Neural progenitor cell (in vitro differentiated cells): ENCODE measurements at regions not wholly inside any gene's neighbourhood (a gene's known extent, or its start where the extent isn't known, plus 50 kb on each side); places are given as distances from the start of the nearest gene placed in this dataset. TPM values are rescaled to one million over a fixed set of nuclear protein-coding genes. Genes with fewer than 3 reads are reported as not detected.

Source experiments
- DNase-seq: peaks from one replicate; pipeline ENCODE4 v3.0.0-alpha.2; 2016; ENCODE audit warnings: low spot score
- H2AFZ ChIP-seq: fragments of 200-600 bp; sonication (generic); replicated peaks from 2 replicates; pipeline ENCODE4 v1.6.1; 2016; ENCODE audit warnings: antibody characterized with exemption
- H3F3A ChIP-seq: fragments of 200-600 bp; sonication (generic); 2 replicates; pipeline ENCODE4 v1.6.1; 2016; ENCODE audit warnings: antibody characterized with exemption, low read depth
- H3K27ac ChIP-seq: fragments of 200-600 bp; sonication (generic); 2 replicates; pipeline ENCODE4 v1.5.1; 2016; ENCODE audit warnings: mild to moderate bottlenecking
- H3K27me3 ChIP-seq: fragments of 200-600 bp; sonication (generic); 2 replicates; pipeline ENCODE4 v1.6.1; 2016; ENCODE audit warnings: mild to moderate bottlenecking, moderate library complexity
- H3K36me3 ChIP-seq: fragments of 200-600 bp; sonication (generic); 2 replicates; pipeline ENCODE4 v1.5.1; 2016
- H3K4me1 ChIP-seq: fragments of 200-600 bp; sonication (generic); 2 replicates; pipeline ENCODE4 v1.6.1; 2016; ENCODE audit warnings: mixed run types
- H3K4me2 ChIP-seq: fragments of 200-600 bp; sonication (generic); 2 replicates; pipeline ENCODE4 v1.6.1; 2016
- H3K4me3 ChIP-seq: fragments of 200-600 bp; sonication (generic); 2 replicates; pipeline ENCODE4 v1.5.1; 2016
- H3K79me2 ChIP-seq: fragments of 200-600 bp; sonication (generic); 2 replicates; pipeline ENCODE4 v1.6.1; 2016; ENCODE audit warnings: low read depth
- H3K9ac ChIP-seq: fragments of 200-600 bp; sonication (generic); 2 replicates; pipeline ENCODE4 v1.6.1; 2016
- H3K9me3 ChIP-seq: fragments of 200-600 bp; sonication (generic); 2 replicates; pipeline ENCODE4 v1.5.1; 2016; ENCODE audit warnings: low read depth
- H4K20me1 ChIP-seq: fragments of 200-600 bp; sonication (generic); 2 replicates; pipeline ENCODE4 v1.6.1; 2016; ENCODE audit warnings: low read depth
- H3K27ac Mint-ChIP-seq: 3 replicates; pipeline ENCODE4 v1.8.0; 2021; ENCODE audit warnings: mixed read lengths
- H3K27me3 Mint-ChIP-seq: 2 replicates; pipeline ENCODE4 v1.8.0; 2022; ENCODE audit warnings: low read depth, mild to moderate bottlenecking, inconsistent platforms, moderate library complexity, mixed read lengths; ENCODE audit not compliant: insufficient read depth
- H3K36me3 Mint-ChIP-seq: 3 replicates; pipeline ENCODE4 v1.8.0; 2021; ENCODE audit warnings: mixed read lengths
- H3K4me1 Mint-ChIP-seq: 3 replicates; pipeline ENCODE4 v1.8.0; 2021; ENCODE audit warnings: mixed read lengths
- H3K4me3 Mint-ChIP-seq: 3 replicates; pipeline ENCODE4 v1.8.0; 2021; ENCODE audit warnings: mild to moderate bottlenecking, moderate library complexity, mixed read lengths
- H3K9me3 Mint-ChIP-seq: 3 replicates; pipeline ENCODE4 v1.8.0; 2020; ENCODE audit warnings: mixed read lengths
- EZH2 ChIP-seq: fragments of 200-600 bp; sonication (generic); IDR thresholded peaks from 2 replicates; pipeline ENCODE4 v1.6.1; 2017; ENCODE audit warnings: antibody characterized with exemption, mild to moderate bottlenecking, moderate library complexity
- EZH2phosphoT487 ChIP-seq: fragments of 200-600 bp; sonication (generic); IDR thresholded peaks from 2 replicates; pipeline ENCODE4 v1.6.1; 2017; ENCODE audit warnings: antibody characterized with exemption
- small RNA-seq: library from RNA; depleted of rRNA; stranded (forward); fragments of <200 nt; gene quantifications from one replicate; pipeline ENCODE3, GENCODE V24; 2015
- TF ChIP-seq, protein P1 (sequence below): fragments of 200-600 bp; sonication (generic); IDR thresholded peaks from 2 replicates; pipeline ENCODE4 v1.5.1; 2017; ENCODE audit warnings: antibody characterized with exemption, mild to moderate bottlenecking

DNA sequence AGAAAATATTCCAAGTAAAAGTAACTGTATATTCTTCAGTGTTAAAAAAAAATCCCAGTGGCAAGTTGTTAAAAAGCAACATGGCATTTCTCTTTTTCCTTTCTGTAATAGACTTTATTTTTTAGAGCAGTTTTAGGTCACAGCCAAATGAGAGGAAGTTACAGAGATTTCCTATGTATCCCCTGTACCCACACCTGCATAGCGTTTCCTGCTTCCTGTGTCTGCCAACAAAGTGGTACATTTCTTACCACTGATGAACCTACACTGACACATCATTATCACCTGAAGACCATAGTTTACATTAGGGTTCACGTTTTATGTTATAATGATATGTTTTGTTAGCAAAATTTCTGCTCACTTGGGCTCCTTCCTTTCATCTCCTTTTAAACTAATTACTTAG lies 124.7 kb downstream of the GPAT3 start:
- Histone ChIP-seq H3K4me1 (peaks cover 13% of the 10 kb centered on the region), H3K9ac (no peak overlapping the region), H3K4me2 (no peak overlapping the region), H3K27ac (no peak overlapping the region), H2AFZ (no peak overlapping the region), H3F3A (no peaks in the 10 kb centered on the region), H3K9me3 (no peaks in the 10 kb centered on the region), H3K36me3 (no peaks in the 10 kb centered on the region), H3K27me3 (no peaks in the 10 kb centered on the region), H4K20me1 (no peaks in the 10 kb centered on the region), H3K4me3 (no peak overlapping the region), H3K79me2 (no peaks in the 10 kb centered on the region)
- Mint-ChIP-seq H3K27me3 (no peaks in the 10 kb centered on the region), H3K4me1 (peaks cover 5% of the 10 kb centered on the region), H3K9me3 (no peaks in the 10 kb centered on the region), H3K4me3 (no peak overlapping the region), H3K27ac (no peak overlapping the region), H3K36me3 (no peaks in the 10 kb centered on the region)
- no peak for DNase-seq
- no peak for TF ChIP-seq EZH2
- TF ChIP-seq EZH2phosphoT487: no peak
- TF ChIP-seq, protein P1, sequence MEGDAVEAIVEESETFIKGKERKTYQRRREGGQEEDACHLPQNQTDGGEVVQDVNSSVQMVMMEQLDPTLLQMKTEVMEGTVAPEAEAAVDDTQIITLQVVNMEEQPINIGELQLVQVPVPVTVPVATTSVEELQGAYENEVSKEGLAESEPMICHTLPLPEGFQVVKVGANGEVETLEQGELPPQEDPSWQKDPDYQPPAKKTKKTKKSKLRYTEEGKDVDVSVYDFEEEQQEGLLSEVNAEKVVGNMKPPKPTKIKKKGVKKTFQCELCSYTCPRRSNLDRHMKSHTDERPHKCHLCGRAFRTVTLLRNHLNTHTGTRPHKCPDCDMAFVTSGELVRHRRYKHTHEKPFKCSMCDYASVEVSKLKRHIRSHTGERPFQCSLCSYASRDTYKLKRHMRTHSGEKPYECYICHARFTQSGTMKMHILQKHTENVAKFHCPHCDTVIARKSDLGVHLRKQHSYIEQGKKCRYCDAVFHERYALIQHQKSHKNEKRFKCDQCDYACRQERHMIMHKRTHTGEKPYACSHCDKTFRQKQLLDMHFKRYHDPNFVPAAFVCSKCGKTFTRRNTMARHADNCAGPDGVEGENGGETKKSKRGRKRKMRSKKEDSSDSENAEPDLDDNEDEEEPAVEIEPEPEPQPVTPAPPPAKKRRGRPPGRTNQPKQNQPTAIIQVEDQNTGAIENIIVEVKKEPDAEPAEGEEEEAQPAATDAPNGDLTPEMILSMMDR: no peak

- Histone ChIP-seq H3K9ac (no peak overlapping the region), H2AFZ (no peak overlapping the region), H3K27ac (no peak overlapping the region), H3K36me3 (no peaks in the 10 kb centered on the region), H3K4me1 (peaks cover 13% of the 10 kb centered on the region), H3K79me2 (no peaks in the 10 kb centered on the region), H3F3A (no peaks in the 10 kb centered on the region), H3K9me3 (no peaks in the 10 kb centered on the region), H3K27me3 (no peaks in the 10 kb centered on the region), H3K4me3 (no peak overlapping the region), H4K20me1 (no peaks in the 10 kb centered on the region), H3K4me2 (no peak overlapping the region)
- Mint-ChIP-seq H3K27ac (no peak overlapping the region), H3K9me3 (no peaks in the 10 kb centered on the region), H3K27me3 (no peaks in the 10 kb centered on the region), H3K4me3 (no peak overlapping the region), H3K36me3 (no peaks in the 10 kb centered on the region), H3K4me1 (peaks cover 5% of the 10 kb centered on the region)
- DNase-seq: no peak
- TF ChIP-seq, protein P1: no peak
- TF ChIP-seq EZH2: no peak
Measured at GRCh38 chr4:83658806-83659205, 122.9 kb downstream of the GPAT3 start.

GRCh38 chr4:83657336-83657735 lies 121.4 kb downstream of the GPAT3 start:
- no peak overlapping the region for H3K9ac ChIP-seq
- TF ChIP-seq, protein P1: no peak
- TF ChIP-seq EZH2 (no peak), EZH2phosphoT487 (no peak)
- no peaks in the 10 kb centered on the region for H3K9me3 ChIP-seq
- Mint-ChIP-seq H3K4me3 (no peak overlapping the region), H3K9me3 (no peaks in the 10 kb centered on the region), H3K36me3 (no peaks in the 10 kb centered on the region), H3K27ac (no peak overlapping the region), H3K4me1 (peaks cover 3% of the 10 kb centered on the region), H3K27me3 (no peaks in the 10 kb centered on the region)
- no peak overlapping the region for H3K4me3 ChIP-seq
- H3K4me2 ChIP-seq: no peak overlapping the region
- no peaks in the 10 kb centered on the region for H3K27me3 ChIP-seq
- H3K79me2 ChIP-seq: no peaks in the 10 kb centered on the region
- H4K20me1 ChIP-seq: no peaks in the 10 kb centered on the region
- DNase-seq: no peak
- H3K4me1 ChIP-seq: peaks cover 8% of the 10 kb centered on the region
- H2AFZ ChIP-seq: no peak overlapping the region
- H3K27ac ChIP-seq: no peak overlapping the region
- no peaks in the 10 kb centered on the region for H3K36me3 ChIP-seq
- no peaks in the 10 kb centered on the region for H3F3A ChIP-seq

Small RNA genes lying in the stretch of these regions (small RNA-seq; reads per million reads assigned to genes)
- gene RNU6-774P: not detected
